IMR-90 (cell line): ENCODE measurements at regions not wholly inside any gene's neighbourhood (a gene's known extent, or its start where the extent isn't known, plus 50 kb on each side); places are given as distances from the start of the nearest gene placed in this dataset.

Source experiments
- ATAC-seq: fragments of 200-7000 bp; cut with Tn5 transposase; 2 replicates; pipeline ENCODE4 v1.9.1; 2020; ENCODE audit warnings: low read depth, mild to moderate bottlenecking, moderate library complexity
- BruUV-seq: library from RNA; stranded (reverse); fragments of 400-500 nt; replicated peaks from 2 replicates; lab custom pipeline; 2021; lab: Mats Ljungman, UMichigan
- CTCF ChIA-PET: fragments of 300-600 bp; formaldehyde crosslinking; extraction: SDS; loops from one replicate; lab custom pipeline; 2021; ENCODE audit warnings: antibody characterized with exemption; lab: Yijun Ruan, JAX
- POLR2A ChIA-PET: fragments of 300-600 bp; sonication (Branson Sonifier 250); formaldehyde crosslinking; loops from one replicate; lab custom pipeline; 2022; ENCODE audit warnings: antibody characterized with exemption; ENCODE audit not compliant: unreplicated experiment; lab: Charles Lee
- DNase-seq: peaks from one replicate; pipeline ENCODE4 v3.0.0; 2013
- H2AFZ ChIP-seq: replicated peaks from 2 replicates; pipeline ENCODE3; 2013; ENCODE audit warnings: low read length, mild to moderate bottlenecking; ENCODE audit not compliant: poor library complexity
- H2AK5ac ChIP-seq: 2 replicates; pipeline ENCODE4 v1.6.1; 2013; ENCODE audit warnings: low read depth, low read length, inconsistent platforms
- H2AK9ac ChIP-seq: replicated peaks from 2 replicates; pipeline ENCODE3; 2013; ENCODE audit warnings: mild to moderate bottlenecking, low read depth, low read length, moderate library complexity; ENCODE audit not compliant: poor library complexity
- H2BK120ac ChIP-seq: 2 replicates; pipeline ENCODE4 v1.6.1; 2013; ENCODE audit warnings: low read depth, low read length, inconsistent platforms
- H2BK15ac ChIP-seq: 3 replicates; pipeline ENCODE4 v1.6.1; 2013; ENCODE audit warnings: low read depth, low read length, inconsistent platforms
- H2BK20ac ChIP-seq: 2 replicates; pipeline ENCODE4 v1.6.1; 2013; ENCODE audit warnings: low read depth, mild to moderate bottlenecking, inconsistent platforms, low read length, moderate library complexity
- H2BK5ac ChIP-seq: 2 replicates; pipeline ENCODE4 v1.6.1; 2013; ENCODE audit warnings: mild to moderate bottlenecking, low read depth, low read length, inconsistent platforms; ENCODE audit not compliant: poor library complexity, severe bottlenecking
- H3K14ac ChIP-seq: replicated peaks from 2 replicates; pipeline ENCODE4 v1.6.1; 2013; ENCODE audit warnings: low read depth, low read length, inconsistent platforms
- H3K18ac ChIP-seq: 2 replicates; pipeline ENCODE4 v1.6.1; 2013; ENCODE audit warnings: low read depth, low read length, control low read depth
- H3K23ac ChIP-seq: 2 replicates; pipeline ENCODE4 v1.6.1; 2013; ENCODE audit warnings: low read depth, low read length, inconsistent platforms
- H3K27ac ChIP-seq: 2 replicates; pipeline ENCODE4 v1.5.1; 2013; ENCODE audit warnings: mild to moderate bottlenecking, control low read depth, low read length; ENCODE audit not compliant: insufficient read depth
- H3K27me3 ChIP-seq: 2 replicates; pipeline ENCODE4 v1.6.1; 2013; ENCODE audit warnings: low read length; ENCODE audit not compliant: control insufficient read depth, insufficient read depth
- H3K36me3 ChIP-seq: 2 replicates; pipeline ENCODE4 v1.6.1; 2013; ENCODE audit warnings: low read length, mixed read lengths; ENCODE audit not compliant: control insufficient read depth, insufficient read depth
- H3K4ac ChIP-seq: 2 replicates; pipeline ENCODE4 v1.6.1; 2013; ENCODE audit warnings: low read depth, low read length, inconsistent platforms
- H3K4me1 ChIP-seq: 2 replicates; pipeline ENCODE4 v1.6.1; 2013; ENCODE audit warnings: low read length, mixed read lengths; ENCODE audit not compliant: control insufficient read depth, insufficient read depth
- H3K4me2 ChIP-seq: 2 replicates; pipeline ENCODE4 v1.6.1; 2013; ENCODE audit warnings: low read depth, mild to moderate bottlenecking, control low read depth, low read length, moderate library complexity
- H3K4me3 ChIP-seq: 2 replicates; pipeline ENCODE4 v1.5.1; 2013; ENCODE audit warnings: low read depth, mild to moderate bottlenecking, control low read depth, low read length, moderate library complexity; ENCODE audit not compliant: insufficient read depth
- H3K56ac ChIP-seq: 2 replicates; pipeline ENCODE4 v1.6.1; 2013; ENCODE audit warnings: low read length, inconsistent platforms; ENCODE audit not compliant: insufficient read depth; ENCODE audit errors: extremely low read depth
- H3K79me1 ChIP-seq, 2 experiments: 2 replicates each; pipeline ENCODE4 v1.6.1; 2013; ENCODE audit warnings: low read length in 2 of 2, inconsistent platforms in 1 of 2, low read depth in 1 of 2
- H3K9ac ChIP-seq: 2 replicates; pipeline ENCODE4 v1.6.1; 2013; ENCODE audit warnings: low read depth, low read length, control low read depth
- H3K9me1 ChIP-seq: 2 replicates; pipeline ENCODE4 v1.6.1; 2013; ENCODE audit warnings: low read length, inconsistent platforms; ENCODE audit not compliant: insufficient read depth
- H3K9me3 ChIP-seq: 2 replicates; pipeline ENCODE4 v1.6.1; 2013; ENCODE audit warnings: low read length; ENCODE audit not compliant: control insufficient read depth, insufficient read depth
- H4K20me1 ChIP-seq: 2 replicates; pipeline ENCODE4 v1.6.1; 2013; ENCODE audit warnings: low read length, inconsistent platforms; ENCODE audit not compliant: insufficient read depth
- H4K5ac ChIP-seq: 2 replicates; pipeline ENCODE4 v1.6.1; 2013; ENCODE audit warnings: mild to moderate bottlenecking, low read depth, low read length, control low read depth
- H4K8ac ChIP-seq, 2 experiments: 2 replicates each; pipeline ENCODE4 v1.6.1; 2013; ENCODE audit warnings: low read depth in 2 of 2, low read length in 2 of 2, control low read depth in 1 of 2, inconsistent platforms in 1 of 2
- H4K91ac ChIP-seq: 2 replicates; pipeline ENCODE4 v1.6.1; 2013; ENCODE audit warnings: low read depth, low read length, inconsistent platforms; ENCODE audit not compliant: insufficient read depth
- BHLHE40 ChIP-seq: fragments of 150-350 bp; IDR thresholded peaks from 2 replicates; pipeline ENCODE4 v1.6.1; 2016; ENCODE audit warnings: mild to moderate bottlenecking, low read depth, low read length
- CEBPB ChIP-seq: IDR thresholded peaks from 2 replicates; pipeline ENCODE4 v1.6.1; 2012; ENCODE audit warnings: low read depth, low read length, improper control_type of control experiment
- CHD1 ChIP-seq: IDR thresholded peaks from 2 replicates; pipeline ENCODE4 v1.6.1; 2012; ENCODE audit warnings: low read depth, low read length, improper control_type of control experiment
- FOS ChIP-seq: fragments of 150-350 bp; IDR thresholded peaks from 2 replicates; pipeline ENCODE4 v1.6.1; 2016; ENCODE audit warnings: low read depth, low read length
- MAFK ChIP-seq: IDR thresholded peaks from 2 replicates; pipeline ENCODE4 v1.6.1; 2012; ENCODE audit warnings: low read depth, low read length, improper control_type of control experiment
- MAZ ChIP-seq: IDR thresholded peaks from 2 replicates; pipeline ENCODE4 v1.6.1; 2012; ENCODE audit warnings: low read depth, mild to moderate bottlenecking, low read length, improper control_type of control experiment, moderate library complexity, borderline replicate concordance
- MXI1 ChIP-seq: IDR thresholded peaks from 2 replicates; pipeline ENCODE4 v1.6.1; 2012; ENCODE audit warnings: low read depth, mild to moderate bottlenecking, low read length, moderate library complexity, borderline replicate concordance
- NFE2L2 ChIP-seq: fragments of 150-350 bp; IDR thresholded peaks from 2 replicates; pipeline ENCODE4 v1.6.1; 2016; ENCODE audit warnings: low read depth, mild to moderate bottlenecking, low read length
- POLR2A ChIP-seq: IDR thresholded peaks from 2 replicates; pipeline ENCODE4 v1.6.1; 2012; ENCODE audit warnings: mild to moderate bottlenecking, low read depth, low read length
- RAD21 ChIP-seq: IDR thresholded peaks from 2 replicates; pipeline ENCODE4 v1.6.1; 2012; ENCODE audit warnings: low read length, improper control_type of control experiment
- RCOR1 ChIP-seq: IDR thresholded peaks from 2 replicates; pipeline ENCODE4 v1.6.1; 2012; ENCODE audit warnings: mild to moderate bottlenecking, low read length, improper control_type of control experiment; ENCODE audit not compliant: insufficient replicate concordance
- RFX5 ChIP-seq: IDR thresholded peaks from 2 replicates; pipeline ENCODE4 v1.8.0; 2012; ENCODE audit warnings: low read depth, mild to moderate bottlenecking, low read length, moderate library complexity
- SMC3 ChIP-seq: fragments of 150-350 bp; IDR thresholded peaks from 2 replicates; pipeline ENCODE4 v1.6.1; 2016; ENCODE audit warnings: low read depth, mild to moderate bottlenecking, antibody characterized with exemption, low read length, moderate library complexity
- USF2 ChIP-seq: fragments of 150-350 bp; IDR thresholded peaks from 2 replicates; pipeline ENCODE4 v1.6.1; 2017; ENCODE audit warnings: mild to moderate bottlenecking, antibody characterized with exemption, low read length, low read depth
- WGBS, 2 experiments: methylation state at CpG; one replicate each; pipeline versions ENCODE4 v1.1.5 to v1.1.7; 2013; ENCODE audit warnings: missing lambda C conversion rate in 2 of 2; ENCODE audit not compliant: insufficient read length in 1 of 2; ENCODE audit errors: extremely low coverage in 2 of 2; 5-methylcytosine and 5-hydroxymethylcytosine counted together
- dilution Hi-C: fragments of 300-500 bp; cut with HindIII; formaldehyde crosslinking; loops from one replicate; pipeline ENCODE4 v1.14.3; 2018; ENCODE audit warnings: low sequenced_read_pairs; ENCODE audit not compliant: unreplicated experiment
- in situ Hi-C: fragments of 300-500 bp; cut with MboI; formaldehyde crosslinking; loops from 3 replicates; pipeline ENCODE4 v1.14.3; 2019; ENCODE audit warnings: low sequenced_read_pairs, inconsistent platforms, mixed read lengths
- intact Hi-C: fragments of 100-400 bp; cut with micrococcal nuclease; formaldehyde crosslinking; loops from 2 replicates; pipeline ENCODE4 v1.10.0; 2022
- TF ChIP-seq, protein P1 (sequence below): conservative IDR thresholded peaks from 2 replicates; pipeline ENCODE4 v1.5.1; 2012; ENCODE audit warnings: mild to moderate bottlenecking, low read depth, low read length, improper control_type of control experiment
- TF ChIP-seq, protein P2 (sequence below): fragments of 150-350 bp; IDR thresholded peaks from 2 replicates; pipeline ENCODE4 v1.6.1; 2016; ENCODE audit warnings: low read depth, mild to moderate bottlenecking, low read length, moderate library complexity, borderline replicate concordance

DNA sequence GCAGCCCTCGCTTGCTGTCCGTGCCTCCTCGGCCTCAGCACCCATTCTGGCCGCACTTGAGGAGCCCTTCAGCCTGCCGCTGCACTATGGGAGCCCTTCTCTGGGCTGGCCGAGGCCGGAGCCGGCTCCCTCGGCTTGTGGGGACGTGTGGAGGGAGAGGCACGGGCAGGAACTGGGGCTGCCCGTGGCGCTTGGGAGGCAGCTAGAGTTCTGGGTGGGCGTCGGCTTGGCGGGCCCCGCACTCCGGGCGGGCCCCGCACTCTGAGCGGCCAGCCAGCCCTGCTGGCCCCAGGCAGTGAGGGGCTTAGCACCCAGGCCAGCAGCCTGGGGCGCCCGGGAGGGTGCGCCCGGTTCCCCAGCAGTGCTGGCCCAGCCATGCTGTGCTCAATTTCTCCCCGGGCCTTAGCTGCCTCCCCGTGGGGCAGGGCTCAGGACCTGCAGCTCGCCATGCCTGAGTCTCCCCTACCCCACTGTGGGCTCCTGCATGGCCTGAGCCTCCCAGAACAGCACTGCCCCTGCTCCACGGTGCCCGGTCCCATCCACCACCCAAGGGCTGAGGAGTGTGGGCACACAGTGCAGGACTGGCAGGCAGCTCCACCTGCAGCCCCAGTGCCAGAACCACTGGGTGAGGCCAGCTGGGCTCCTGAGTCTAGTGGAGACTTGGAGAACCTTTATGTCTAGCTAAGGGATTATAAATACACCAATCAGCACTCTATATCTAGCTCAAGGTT is 240.0 kb upstream of the PRR20A start:
- Histone ChIP-seq H3K4ac (no peak overlapping the region), H3K36me3 (no peaks in the 10 kb centered on the region), H4K20me1 (no peaks in the 10 kb centered on the region), H3K9me3 (peaks cover 8% of the 10 kb centered on the region), H2BK15ac (no peak overlapping the region), H3K27me3 (no peaks in the 10 kb centered on the region), H2AFZ (no peak overlapping the region), H3K23ac (no peak overlapping the region), H2AK9ac (no peak overlapping the region), H3K9ac (no peak overlapping the region), H3K79me1 (no peaks in the 10 kb centered on the region), H2BK5ac (no peak overlapping the region), H3K4me2 (no peak overlapping the region), H3K4me3 (no peak overlapping the region), H4K91ac (no peak overlapping the region), H3K9me1 (no peaks in the 10 kb centered on the region), H3K4me1 (no peaks in the 10 kb centered on the region), H4K5ac (no peak overlapping the region), H2BK120ac (no peak overlapping the region), H2AK5ac (no peak overlapping the region), H3K56ac (no peak overlapping the region), H4K8ac (no peak overlapping the region), H3K18ac (no peak overlapping the region), H2BK20ac (no peak overlapping the region), H3K27ac (no peak overlapping the region), H3K14ac (no peak overlapping the region)
- dilution Hi-C loops, result no loop called here
- ChIA-PET CTCF (interaction anchor here (0.7 kb wide), 1 partner anchor 440 kb away, joined by 3 read pairs; no protein-coding TSS in a partner anchor), POLR2A (no interaction called here)
- BruUV-seq, result no TSS peak
- intact Hi-C loops, result no loop called here
- ATAC-seq, result no peak
- WGBS, 2 experiments, result 90% methylated on average over 6 of the region's 30 CpGs; no CpG with 5 or more reads in 1 of the 2 experiments
- DNase-seq, result no peak
- in situ Hi-C loops, result no loop called here
- TF ChIP-seq RCOR1 (no peak), FOS (no peak), SMC3 (no peak), MAZ (no peak), POLR2A (no peak), BHLHE40 (no peak), RFX5 (no peak), CHD1 (no peak), USF2 (no peak), MXI1 (no peak), CEBPB (no peak), MAFK (no peak), NFE2L2 (no peak), RAD21 (no peak)
- TF ChIP-seq, protein P1, sequence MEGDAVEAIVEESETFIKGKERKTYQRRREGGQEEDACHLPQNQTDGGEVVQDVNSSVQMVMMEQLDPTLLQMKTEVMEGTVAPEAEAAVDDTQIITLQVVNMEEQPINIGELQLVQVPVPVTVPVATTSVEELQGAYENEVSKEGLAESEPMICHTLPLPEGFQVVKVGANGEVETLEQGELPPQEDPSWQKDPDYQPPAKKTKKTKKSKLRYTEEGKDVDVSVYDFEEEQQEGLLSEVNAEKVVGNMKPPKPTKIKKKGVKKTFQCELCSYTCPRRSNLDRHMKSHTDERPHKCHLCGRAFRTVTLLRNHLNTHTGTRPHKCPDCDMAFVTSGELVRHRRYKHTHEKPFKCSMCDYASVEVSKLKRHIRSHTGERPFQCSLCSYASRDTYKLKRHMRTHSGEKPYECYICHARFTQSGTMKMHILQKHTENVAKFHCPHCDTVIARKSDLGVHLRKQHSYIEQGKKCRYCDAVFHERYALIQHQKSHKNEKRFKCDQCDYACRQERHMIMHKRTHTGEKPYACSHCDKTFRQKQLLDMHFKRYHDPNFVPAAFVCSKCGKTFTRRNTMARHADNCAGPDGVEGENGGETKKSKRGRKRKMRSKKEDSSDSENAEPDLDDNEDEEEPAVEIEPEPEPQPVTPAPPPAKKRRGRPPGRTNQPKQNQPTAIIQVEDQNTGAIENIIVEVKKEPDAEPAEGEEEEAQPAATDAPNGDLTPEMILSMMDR, result no peak
- TF ChIP-seq, protein P2, sequence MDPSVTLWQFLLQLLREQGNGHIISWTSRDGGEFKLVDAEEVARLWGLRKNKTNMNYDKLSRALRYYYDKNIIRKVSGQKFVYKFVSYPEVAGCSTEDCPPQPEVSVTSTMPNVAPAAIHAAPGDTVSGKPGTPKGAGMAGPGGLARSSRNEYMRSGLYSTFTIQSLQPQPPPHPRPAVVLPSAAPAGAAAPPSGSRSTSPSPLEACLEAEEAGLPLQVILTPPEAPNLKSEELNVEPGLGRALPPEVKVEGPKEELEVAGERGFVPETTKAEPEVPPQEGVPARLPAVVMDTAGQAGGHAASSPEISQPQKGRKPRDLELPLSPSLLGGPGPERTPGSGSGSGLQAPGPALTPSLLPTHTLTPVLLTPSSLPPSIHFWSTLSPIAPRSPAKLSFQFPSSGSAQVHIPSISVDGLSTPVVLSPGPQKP, result no peak
